GM19239 (cell line): ENCODE measurements at regions not wholly inside any gene's neighbourhood (a gene's known extent, or its start where the extent isn't known, plus 50 kb on each side); places are given as distances from the start of the nearest gene placed in this dataset.

Experiments used
- DNase-seq: peaks from one replicate; pipeline ENCODE4 v3.0.0; 2011; ENCODE audit warnings: low spot score; ENCODE audit not compliant: insufficient read length
- FAIRE-seq: peaks from 2 replicates; lab custom pipeline; 2011; peaks lifted over from hg19 to GRCh38; lab: Jason Lieb, UNC

DNA sequence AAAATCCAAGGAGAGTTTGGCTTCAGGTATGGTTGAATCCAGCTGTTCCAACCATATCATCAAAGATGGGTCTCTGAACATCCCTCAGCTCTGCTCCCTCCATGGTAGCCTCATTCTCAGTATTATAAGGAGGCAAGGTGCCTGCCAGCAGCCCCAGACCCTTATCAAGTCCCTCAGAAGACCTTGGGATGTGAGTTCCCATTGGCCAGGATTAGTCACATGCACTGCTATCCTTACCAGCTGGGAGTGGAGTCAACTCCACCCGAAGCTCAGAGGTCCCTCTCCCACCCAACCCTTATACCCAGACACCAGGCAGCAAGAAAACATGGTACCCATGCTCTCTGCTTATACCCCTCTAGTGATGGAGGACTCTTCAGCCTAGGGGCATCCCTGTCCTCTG lies 153.7 kb upstream of the ZBTB40 start:
- FAIRE-seq (no peak), DNase-seq (no peak)

- FAIRE-seq (no peak), DNase-seq (no peak)
Measured at GRCh38 chr1:22303816-22304215, 147.8 kb upstream of the ZBTB40 start.

DNA sequence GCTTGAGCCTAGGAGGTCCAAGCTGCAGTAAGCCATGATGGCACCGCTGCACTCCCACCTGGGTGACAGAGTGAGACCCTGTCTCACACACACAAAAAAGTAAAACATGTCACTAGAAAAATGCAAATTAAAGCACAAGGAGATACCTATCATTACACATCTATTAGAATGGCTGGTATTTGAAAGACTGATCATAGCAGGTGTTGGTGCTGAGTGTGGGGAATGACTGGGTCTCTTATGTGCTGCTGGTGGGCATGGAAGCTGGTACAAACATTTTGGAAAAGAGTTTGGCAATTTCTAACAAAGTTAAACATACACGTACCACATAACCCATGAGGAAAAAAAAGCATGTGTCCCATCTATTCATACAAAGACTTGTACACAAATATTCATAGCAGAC lies 142.1 kb upstream of the ZBTB40 start:
- no peak for FAIRE-seq
- no peak for DNase-seq

- FAIRE-seq: no peak
- DNase-seq: no peak
Measured at GRCh38 chr1:22311461-22311860, 140.2 kb upstream of the ZBTB40 start.

- FAIRE-seq: no peak
- no peak for DNase-seq
Measured at GRCh38 chr1:22313321-22313720, 138.3 kb upstream of the ZBTB40 start.

GRCh38 chr1:22314706-22315105 lies 136.9 kb upstream of the ZBTB40 start:
- FAIRE-seq: no peak
- no peak for DNase-seq

GRCh38 chr1:22315315-22316078 lies 136.2 kb upstream of the ZBTB40 start:
- FAIRE-seq: no peak
- no peak for DNase-seq

GRCh38 chr1:22317231-22317919 lies 134.3 kb upstream of the ZBTB40 start:
- DNase-seq (peak; percentile 34), FAIRE-seq (no peak)

GRCh38 chr1:22317920-22318243 lies 133.8 kb upstream of the ZBTB40 start:
- no peak for DNase-seq
- FAIRE-seq: no peak

GRCh38 chr1:22318279-22318981 lies 133.2 kb upstream of the ZBTB40 start:
- FAIRE-seq: no peak
- DNase-seq: no peak

GRCh38 chr1:22319608-22320007 lies 132.0 kb upstream of the ZBTB40 start:
- DNase-seq (no peak), FAIRE-seq (no peak)

GRCh38 chr1:22320587-22321344 lies 130.9 kb upstream of the ZBTB40 start:
- DNase-seq (no peak), FAIRE-seq (no peak)

DNA sequence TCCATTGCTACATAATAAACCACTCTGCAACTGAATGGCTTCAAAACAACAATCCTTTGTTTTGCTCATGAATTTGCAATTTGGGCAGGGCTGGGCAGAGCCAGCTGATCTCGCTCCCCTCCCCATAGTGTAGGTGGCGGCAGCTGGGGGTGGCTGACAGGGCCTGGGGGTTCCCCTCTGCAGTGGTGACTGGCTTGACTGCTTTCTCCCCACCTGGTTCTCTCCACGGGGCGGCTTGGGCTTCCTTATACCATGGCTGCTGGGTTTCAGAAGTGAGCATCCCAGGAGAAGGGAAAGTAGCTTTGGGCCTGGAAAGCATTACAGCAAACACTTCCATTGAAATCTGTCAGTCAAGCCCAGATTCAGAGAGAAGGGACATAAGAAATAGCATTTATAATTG lies 129.7 kb upstream of the ZBTB40 start:
- DNase-seq (no peak), FAIRE-seq (no peak)

DNA sequence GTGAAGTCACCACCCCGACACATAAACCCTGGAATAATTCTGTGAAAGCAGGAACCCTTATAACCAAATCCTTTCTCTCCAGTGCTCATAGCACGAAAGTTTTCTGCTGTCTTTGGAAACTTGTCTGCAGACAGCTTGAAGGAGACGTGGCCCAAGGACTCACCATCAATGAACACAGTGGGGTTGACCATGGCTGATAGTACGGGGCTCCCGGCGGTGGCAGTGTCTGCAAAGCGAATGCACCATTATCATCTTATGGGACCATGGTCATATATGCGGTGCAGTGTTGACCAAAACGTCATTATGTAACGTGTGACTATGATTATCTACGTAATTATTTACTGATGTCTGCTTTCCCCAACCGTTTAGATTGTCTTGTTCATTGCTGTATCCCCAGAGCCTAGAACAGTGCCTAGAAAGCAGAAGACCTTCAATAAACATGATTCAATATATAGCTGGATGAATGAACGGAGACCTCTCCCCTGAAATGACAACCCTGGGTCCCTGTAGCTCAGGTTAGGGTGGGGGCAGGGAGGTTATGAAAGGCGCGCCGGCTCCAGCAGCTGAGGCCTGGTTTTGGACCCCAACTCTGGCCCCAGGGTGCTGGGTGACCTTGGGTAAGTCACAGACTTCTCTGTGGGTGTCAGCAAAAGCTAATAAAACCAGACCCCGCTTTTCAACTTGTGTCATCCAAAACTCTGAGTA lies 128.4 kb upstream of the ZBTB40 start:
- DNase-seq (no peak), FAIRE-seq (no peak)

DNA sequence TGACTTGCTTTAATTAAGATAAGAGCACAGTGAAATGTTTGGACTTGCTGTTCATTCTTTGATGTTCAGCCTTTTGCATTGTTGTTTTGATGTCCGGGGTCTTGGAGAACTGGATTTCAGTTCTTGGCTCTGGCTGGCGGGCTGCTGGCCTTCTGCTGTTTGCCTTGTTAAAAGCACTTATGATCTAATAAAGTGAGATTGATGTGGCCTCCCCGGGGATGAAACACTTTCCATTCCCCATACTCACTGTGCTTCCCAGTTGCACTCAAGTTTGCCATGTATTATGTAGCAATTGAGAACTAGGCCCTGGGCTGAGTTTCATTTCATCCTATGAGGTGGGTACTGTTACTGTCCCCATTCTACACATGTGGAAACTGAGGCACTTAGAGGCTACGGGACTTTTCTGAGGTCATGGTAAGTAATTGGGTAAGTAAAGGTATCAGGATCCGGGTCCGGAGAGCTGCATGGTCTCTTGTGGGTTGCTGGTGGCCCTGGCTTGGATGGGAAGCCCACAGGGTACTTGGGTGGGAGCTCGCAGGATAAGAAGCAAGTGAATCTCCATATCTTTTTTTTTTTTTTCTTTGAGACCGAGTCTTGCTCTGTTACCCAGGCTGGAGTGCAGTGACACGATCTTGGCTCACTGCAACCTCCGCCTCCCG lies 127.7 kb upstream of the ZBTB40 start:
- DNase-seq: no peak
- no peak for FAIRE-seq

DNA sequence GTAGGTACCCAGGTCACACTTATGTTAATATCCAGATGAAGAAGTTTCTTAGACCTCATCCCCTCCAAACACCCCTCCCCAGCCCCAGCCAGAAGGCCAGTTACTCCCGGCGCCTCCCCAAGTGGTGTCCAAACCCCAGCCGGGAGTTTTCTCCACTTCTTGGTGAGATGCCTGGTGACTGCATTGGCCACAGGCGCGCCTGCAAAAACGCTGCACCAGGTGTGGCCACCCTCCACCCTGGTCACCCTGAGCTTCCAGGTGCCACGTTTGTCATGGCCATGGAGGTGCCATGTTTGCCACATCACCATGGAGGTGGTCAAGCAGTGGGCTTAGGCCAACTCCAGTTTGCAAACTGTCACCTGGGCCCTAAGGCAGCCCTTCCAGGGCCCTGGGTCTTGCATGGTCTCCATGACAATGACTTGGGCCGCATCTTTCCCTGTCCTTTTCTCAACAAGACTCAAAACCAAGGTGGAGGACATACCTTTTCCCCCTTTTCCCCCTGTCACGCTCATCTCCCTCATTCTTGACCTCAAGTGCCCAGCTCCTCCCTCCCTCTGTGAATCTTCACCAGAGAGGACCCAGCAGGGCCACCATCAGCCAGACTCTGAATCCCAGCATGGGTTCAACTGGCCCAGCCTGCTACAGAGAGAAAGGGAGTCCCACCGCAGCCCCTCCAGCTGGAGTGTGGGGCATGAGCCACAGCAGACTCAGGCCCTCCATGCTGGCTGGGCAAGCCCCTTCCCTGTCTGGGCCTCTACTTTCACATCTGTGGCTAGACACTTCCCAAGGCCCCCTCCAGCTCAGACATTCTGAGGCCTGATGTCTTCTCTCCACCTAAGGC lies 125.9 kb upstream of the ZBTB40 start:
- FAIRE-seq: no peak
- no peak for DNase-seq

DNA sequence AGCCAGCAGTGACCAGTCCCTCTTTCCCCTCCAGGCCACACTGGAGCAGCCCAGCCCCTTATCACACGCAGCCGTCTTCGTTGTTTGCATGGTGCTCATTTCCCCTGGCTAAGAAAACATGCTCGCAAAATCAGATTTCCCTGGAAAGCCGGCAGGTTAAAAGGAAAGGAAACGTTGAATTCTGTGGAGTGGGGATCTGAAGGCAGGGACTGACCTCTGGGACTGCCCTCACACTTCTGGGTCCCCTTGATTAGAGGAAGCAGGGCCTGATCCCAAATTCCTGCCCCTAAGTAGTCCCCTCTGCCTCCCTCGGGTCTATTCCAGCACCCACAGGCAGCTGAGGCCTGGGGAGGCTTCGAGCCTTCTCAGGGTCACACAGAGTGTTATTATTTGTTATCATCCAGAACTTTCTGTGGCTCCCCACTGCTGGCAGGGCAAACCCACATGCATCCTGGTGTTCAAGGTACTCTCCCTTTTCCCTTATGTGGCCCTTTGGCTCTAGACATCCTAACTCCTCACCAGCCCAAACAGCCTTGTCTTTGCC lies 125.2 kb upstream of the ZBTB40 start:
- DNase-seq: no peak
- FAIRE-seq: no peak

GRCh38 chr1:22326931-22327330 lies 124.7 kb upstream of the ZBTB40 start:
- DNase-seq (no peak), FAIRE-seq (no peak)
